Nephron (organoid): ENCODE measurements at regions not wholly inside any gene's neighbourhood (a gene's known extent, or its start where the extent isn't known, plus 50 kb on each side); places are given as distances from the start of the nearest gene placed in this dataset.

ENCODE experiments used
- H3K27ac Mint-ChIP-seq, 3 experiments: 2 replicates each; pipeline ENCODE4 v1.8.0; 2020; ENCODE audit warnings: mixed read lengths in 3 of 3, mild to moderate bottlenecking in 2 of 3, moderate library complexity in 1 of 3
- H3K27me3 Mint-ChIP-seq: 2 replicates; pipeline ENCODE4 v1.8.0; 2021; ENCODE audit warnings: low read depth, mild to moderate bottlenecking, moderate library complexity, mixed read lengths
- H3K36me3 Mint-ChIP-seq: 2 replicates; pipeline ENCODE4 v1.8.0; 2020; ENCODE audit warnings: low read depth, mixed read lengths
- H3K4me1 Mint-ChIP-seq: 2 replicates; pipeline ENCODE4 v1.8.0; 2020; ENCODE audit warnings: mixed read lengths
- H3K4me3 Mint-ChIP-seq, 3 experiments: 2 replicates each; pipeline ENCODE4 v1.8.0; 2020; ENCODE audit warnings: mild to moderate bottlenecking in 3 of 3, mixed read lengths in 3 of 3, moderate library complexity in 2 of 3
- H3K9me3 Mint-ChIP-seq: 2 replicates; pipeline ENCODE4 v1.8.0; 2020; ENCODE audit warnings: mixed read lengths
- CTCF ChIP-seq, 3 experiments: fragments of 200-600 bp; sonication (generic); IDR thresholded peaks; one replicate each; pipeline ENCODE4 v1.5.0; 2021; ENCODE audit warnings: antibody characterized with exemption in 3 of 3; ENCODE audit not compliant: unreplicated experiment in 3 of 3

DNA sequence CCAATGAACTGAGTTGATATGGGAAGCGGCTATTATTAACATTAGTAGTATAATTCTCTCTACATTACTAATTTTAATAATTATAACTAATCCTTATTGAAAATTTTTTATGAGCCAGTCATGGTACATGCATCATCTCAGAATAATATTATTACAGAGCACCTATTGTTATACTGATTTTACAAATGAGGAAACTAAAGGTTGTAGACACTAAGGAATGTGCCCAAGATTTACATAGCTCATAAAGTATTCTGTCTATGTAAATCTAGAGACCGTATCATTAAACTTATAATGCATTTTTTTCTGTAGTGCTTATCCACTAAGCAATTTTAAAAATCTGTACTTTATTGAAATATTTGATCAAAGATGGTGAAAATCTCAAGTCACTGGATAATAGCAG, 825.9 kb downstream of the PLA2G4A start:
- Mint-ChIP-seq H3K27ac (no peak overlapping the region), H3K9me3 (no peaks in the 10 kb centered on the region), H3K36me3 (no peaks in the 10 kb centered on the region), H3K4me1 (no peaks in the 10 kb centered on the region), H3K4me3 (no peak overlapping the region), H3K27me3 (no peaks in the 10 kb centered on the region)
- no peak for TF ChIP-seq CTCF (IDR thresholded peaks at IDR 0.05; ENCODE audit: unreplicated experiment in 3 of 3)

DNA sequence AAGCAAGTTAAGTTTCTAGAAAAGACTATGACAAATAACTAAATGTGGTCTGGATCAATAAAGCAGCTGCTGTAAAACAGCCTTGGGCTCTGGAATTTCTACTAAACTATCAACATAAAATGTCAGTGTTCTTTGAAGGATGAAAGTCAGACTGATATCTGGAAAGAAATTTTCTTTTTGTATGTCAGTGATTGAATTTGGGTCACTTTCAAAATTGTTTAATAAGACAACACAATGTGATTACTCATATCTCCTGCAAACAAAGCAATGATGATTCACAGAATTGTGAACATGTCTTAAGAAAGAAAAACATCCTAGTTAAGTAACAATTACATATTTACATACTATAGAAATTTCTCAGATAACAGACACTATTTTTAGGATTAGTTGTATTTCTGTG, 826.4 kb downstream of the PLA2G4A start:
- H3K4me3 Mint-ChIP-seq, result no peak overlapping the region
- H3K9me3 Mint-ChIP-seq, result no peaks in the 10 kb centered on the region
- no peaks in the 10 kb centered on the region for H3K4me1 Mint-ChIP-seq
- no peaks in the 10 kb centered on the region for H3K27me3 Mint-ChIP-seq
- no peaks in the 10 kb centered on the region for H3K36me3 Mint-ChIP-seq
- TF ChIP-seq CTCF (IDR thresholded peaks at IDR 0.05; ENCODE audit: unreplicated experiment in 3 of 3), result no peak
- no peak overlapping the region for H3K27ac Mint-ChIP-seq

DNA sequence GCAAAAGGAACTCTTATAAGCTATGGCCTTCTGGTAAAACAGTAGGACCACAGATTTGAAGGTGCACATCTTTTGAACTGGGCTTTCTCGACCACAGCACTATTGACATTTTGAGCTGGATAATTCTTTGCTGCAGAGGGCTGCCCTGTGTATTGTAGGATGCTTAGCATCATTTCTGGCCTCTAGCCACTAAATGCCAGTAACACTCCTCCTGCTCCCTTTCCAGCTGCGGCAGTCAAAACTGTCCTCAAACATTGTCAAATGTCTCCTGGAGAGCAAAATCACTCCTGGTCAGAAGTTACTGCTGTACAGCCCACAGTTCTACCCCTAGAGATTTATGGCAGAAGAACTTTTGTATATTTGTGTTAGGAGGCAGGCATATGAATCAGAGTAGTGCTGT, 836.7 kb downstream of the PLA2G4A start:
- H3K9me3 Mint-ChIP-seq, result no peaks in the 10 kb centered on the region
- no peak for TF ChIP-seq CTCF (IDR thresholded peaks at IDR 0.05; ENCODE audit: unreplicated experiment in 3 of 3)
- H3K4me3 Mint-ChIP-seq, result no peak overlapping the region
- no peaks in the 10 kb centered on the region for H3K27me3 Mint-ChIP-seq
- no peaks in the 10 kb centered on the region for H3K36me3 Mint-ChIP-seq
- no peak overlapping the region for H3K27ac Mint-ChIP-seq
- no peaks in the 10 kb centered on the region for H3K4me1 Mint-ChIP-seq

DNA sequence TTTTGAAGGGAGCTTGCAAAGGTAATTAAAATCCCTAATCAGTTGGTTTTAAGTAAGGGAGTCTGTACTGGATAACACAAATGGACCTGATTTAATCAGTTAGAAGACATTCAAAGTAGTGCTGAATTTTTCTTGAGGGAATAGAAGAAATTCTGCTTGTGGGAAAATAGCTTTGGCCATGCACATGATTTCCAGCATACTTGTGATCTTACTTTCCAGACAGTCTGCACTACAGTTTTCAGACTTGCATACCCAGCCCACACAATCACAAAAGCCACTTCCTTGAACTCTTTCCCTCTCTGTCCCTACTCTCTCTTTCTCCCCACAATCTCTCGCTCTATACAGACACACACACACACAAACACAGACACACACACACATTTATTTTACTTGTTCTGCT, 852.1 kb downstream of the PLA2G4A start:
- Mint-ChIP-seq H3K36me3 (no peaks in the 10 kb centered on the region), H3K4me3 (no peak overlapping the region), H3K4me1 (no peaks in the 10 kb centered on the region), H3K27me3 (no peaks in the 10 kb centered on the region), H3K9me3 (no peaks in the 10 kb centered on the region), H3K27ac (peak overlapping the region in 2 of 3 experiments; percentile 31 to 40)
- TF ChIP-seq CTCF (IDR thresholded peaks at IDR 0.05; ENCODE audit: unreplicated experiment in 3 of 3), result no peak

- no peak for TF ChIP-seq CTCF (IDR thresholded peaks at IDR 0.05; ENCODE audit: unreplicated experiment in 3 of 3)
- no peak overlapping the region for H3K4me3 Mint-ChIP-seq
- H3K9me3 Mint-ChIP-seq, result no peaks in the 10 kb centered on the region
- peak overlapping the region in 2 of 3 experiments; percentile 26 to 63 for H3K27ac Mint-ChIP-seq
- no peaks in the 10 kb centered on the region for H3K36me3 Mint-ChIP-seq
- no peaks in the 10 kb centered on the region for H3K27me3 Mint-ChIP-seq
- no peaks in the 10 kb centered on the region for H3K4me1 Mint-ChIP-seq
Measured at GRCh38 chr1:187682112-187682511, 853.4 kb downstream of the PLA2G4A start.

DNA sequence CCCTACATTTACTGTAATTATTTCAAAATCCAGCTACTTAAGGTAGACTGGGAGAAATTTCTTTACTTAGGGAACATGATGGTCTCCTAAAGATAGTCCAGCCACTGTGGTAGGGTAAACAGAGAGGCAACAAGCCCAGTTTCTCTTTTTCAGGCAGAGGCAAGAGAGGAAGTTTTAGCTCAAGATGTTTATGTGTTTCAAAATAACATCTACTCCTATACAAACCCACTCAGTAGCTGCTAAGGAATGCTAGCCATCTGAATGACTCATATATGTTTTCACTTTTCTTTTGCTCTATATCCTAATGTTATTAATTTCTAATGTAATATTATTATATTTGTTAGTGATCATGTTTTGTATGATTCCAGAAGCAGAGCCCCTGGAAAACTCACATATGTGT, 856.6 kb downstream of the PLA2G4A start:
- no peak for TF ChIP-seq CTCF (IDR thresholded peaks at IDR 0.05; ENCODE audit: unreplicated experiment in 3 of 3)
- H3K27me3 Mint-ChIP-seq, result no peaks in the 10 kb centered on the region
- H3K4me3 Mint-ChIP-seq, result no peak overlapping the region
- H3K36me3 Mint-ChIP-seq, result no peaks in the 10 kb centered on the region
- peaks cover 17% of the 10 kb centered on the region for H3K4me1 Mint-ChIP-seq
- H3K27ac Mint-ChIP-seq, result no peak overlapping the region
- H3K9me3 Mint-ChIP-seq, result no peaks in the 10 kb centered on the region
